Urinary bladder (tissue), 3 donors: ENCODE measurements at regions not wholly inside any gene's neighbourhood (a gene's known extent, or its start where the extent isn't known, plus 50 kb on each side); places are given as distances from the start of the nearest gene placed in this dataset.

Experiments
- DNase-seq: peaks from one replicate; pipeline ENCODE4 v3.0.0-alpha.2; 2015; ENCODE audit errors: extremely low spot score
- H3K27ac ChIP-seq: one replicate; pipeline ENCODE4 v1.5.1; 2013; ENCODE audit warnings: low read depth, mild to moderate bottlenecking, moderate library complexity
- H3K36me3 ChIP-seq: one replicate; pipeline ENCODE4 v1.6.1; 2013; ENCODE audit warnings: mild to moderate bottlenecking, moderate library complexity; ENCODE audit not compliant: insufficient read depth
- H3K4me1 ChIP-seq: one replicate; pipeline ENCODE4 v1.6.1; 2013; ENCODE audit warnings: mild to moderate bottlenecking, moderate library complexity; ENCODE audit not compliant: insufficient read depth
- H3K4me3 ChIP-seq: one replicate; pipeline ENCODE4 v1.5.1; 2013; ENCODE audit warnings: low read depth, low read length
- WGBS: extraction: QIAGEN DNeasy Blood & Tissue Kit; methylation state at CpG from one replicate; pipeline ENCODE4 v1.1.7; 2013; 5-methylcytosine and 5-hydroxymethylcytosine counted together
- donor health status: healthy with polysubstance abuse.
- donor health status: healthy.

- H3K4me1 ChIP-seq, result no peaks in the 10 kb centered on the region
- WGBS, result 50% methylated on average over 4 of the region's 4 CpGs
- H3K36me3 ChIP-seq, result no peaks in the 10 kb centered on the region
- DNase-seq, result no peak
- no peak overlapping the region for H3K27ac ChIP-seq
- H3K4me3 ChIP-seq, result no peak overlapping the region
These were observed 507.8 kb upstream of the NMUR2 start for GRCh38 chr5:152912924-152913323.

- Histone ChIP-seq H3K4me1 (no peaks in the 10 kb centered on the region), H3K4me3 (no peak overlapping the region), H3K27ac (no peak overlapping the region), H3K36me3 (no peaks in the 10 kb centered on the region)
- no peak for DNase-seq
These were observed 527.5 kb upstream of the NMUR2 start for GRCh38 chr5:152932621-152933020.

- no peaks in the 10 kb centered on the region for H3K36me3 ChIP-seq
- no peak overlapping the region for H3K27ac ChIP-seq
- no peak overlapping the region for H3K4me3 ChIP-seq
- WGBS, result 64% methylated on average over 2 of the region's 2 CpGs
- no peak for DNase-seq
- no peaks in the 10 kb centered on the region for H3K4me1 ChIP-seq
These were observed 528.0 kb upstream of the NMUR2 start for GRCh38 chr5:152933056-152933455.

GRCh38 chr5:152938630-152939029 lies 533.6 kb upstream of the NMUR2 start:
- H3K36me3 ChIP-seq, result no peaks in the 10 kb centered on the region
- DNase-seq, result no peak
- no peak overlapping the region for H3K27ac ChIP-seq
- H3K4me3 ChIP-seq, result no peak overlapping the region
- H3K4me1 ChIP-seq, result no peaks in the 10 kb centered on the region
- 86% methylated on average over 1 of the region's 1 CpG for WGBS

GRCh38 chr5:152942633-152943336 lies 537.7 kb upstream of the NMUR2 start:
- Histone ChIP-seq H3K4me3 (no peak overlapping the region), H3K4me1 (no peaks in the 10 kb centered on the region), H3K36me3 (no peaks in the 10 kb centered on the region), H3K27ac (no peak overlapping the region)
- WGBS, result 71% methylated on average over 5 of the region's 5 CpGs
- DNase-seq, result no peak

GRCh38 chr5:152953788-152954483 lies 536.5 kb upstream of the GRIA1 start:
- no peaks in the 10 kb centered on the region for H3K4me1 ChIP-seq
- 76% methylated on average over 8 of the region's 8 CpGs for WGBS

GRCh38 chr5:152956943-152957613 lies 533.4 kb upstream of the GRIA1 start:
- WGBS, result 74% methylated on average over 2 of the region's 2 CpGs
- H3K4me1 ChIP-seq, result no peaks in the 10 kb centered on the region
- H3K27ac ChIP-seq, result no peak overlapping the region
- no peaks in the 10 kb centered on the region for H3K36me3 ChIP-seq
- H3K4me3 ChIP-seq, result no peak overlapping the region
- DNase-seq, result no peak

More at GRCh38 chr5:152953788-152954483, 536.5 kb upstream of the GRIA1 start:
- Histone ChIP-seq H3K4me3 (no peak overlapping the region), H3K27ac (no peak overlapping the region), H3K36me3 (no peaks in the 10 kb centered on the region)
- DNase-seq, result no peak

GRCh38 chr5:152978141-152978835 lies 512.2 kb upstream of the GRIA1 start:
- 74% methylated on average over 1 of the region's 1 CpG for WGBS
- no peak overlapping the region for H3K27ac ChIP-seq
- no peak for DNase-seq
- no peak overlapping the region for H3K4me3 ChIP-seq
- no peaks in the 10 kb centered on the region for H3K36me3 ChIP-seq
- H3K4me1 ChIP-seq, result no peaks in the 10 kb centered on the region

GRCh38 chr5:152987131-152987530 lies 503.3 kb upstream of the GRIA1 start:
- no peak overlapping the region for H3K27ac ChIP-seq
- WGBS, result 14% methylated on average over 1 of the region's 1 CpG
- no peak overlapping the region for H3K4me3 ChIP-seq
- no peaks in the 10 kb centered on the region for H3K4me1 ChIP-seq
- H3K36me3 ChIP-seq, result no peaks in the 10 kb centered on the region
- DNase-seq, result no peak

- Histone ChIP-seq H3K4me1 (no peaks in the 10 kb centered on the region), H3K27ac (no peak overlapping the region), H3K36me3 (no peaks in the 10 kb centered on the region), H3K4me3 (no peak overlapping the region)
- WGBS, result 79% methylated on average over 2 of the region's 2 CpGs
- no peak for DNase-seq
These were observed 500.3 kb upstream of the GRIA1 start for GRCh38 chr5:152990217-152990616.

GRCh38 chr5:152990649-152991048 lies 499.8 kb upstream of the GRIA1 start:
- WGBS, result 69% methylated on average over 2 of the region's 2 CpGs
- H3K4me3 ChIP-seq, result no peak overlapping the region
- no peak overlapping the region for H3K27ac ChIP-seq
- H3K36me3 ChIP-seq, result no peaks in the 10 kb centered on the region
- no peaks in the 10 kb centered on the region for H3K4me1 ChIP-seq
- no peak for DNase-seq

GRCh38 chr5:152994033-152994680 lies 496.3 kb upstream of the GRIA1 start:
- 53% methylated on average over 5 of the region's 5 CpGs for WGBS
- no peak overlapping the region for H3K27ac ChIP-seq

GRCh38 chr5:152995214-152995725 lies 495.2 kb upstream of the GRIA1 start:
- Histone ChIP-seq H3K4me3 (no peak overlapping the region), H3K36me3 (no peaks in the 10 kb centered on the region), H3K27ac (no peak overlapping the region), H3K4me1 (no peaks in the 10 kb centered on the region)
- no peak for DNase-seq
- WGBS, result 65% methylated on average over 1 of the region's 1 CpG

More at GRCh38 chr5:152994033-152994680, 496.3 kb upstream of the GRIA1 start:
- no peaks in the 10 kb centered on the region for H3K36me3 ChIP-seq
- no peak for DNase-seq
- no peak overlapping the region for H3K4me3 ChIP-seq
- H3K4me1 ChIP-seq, result no peaks in the 10 kb centered on the region
